GM21576 (cell line): ENCODE measurements at regions not wholly inside any gene's neighbourhood (a gene's known extent, or its start where the extent isn't known, plus 50 kb on each side); places are given as distances from the start of the nearest gene placed in this dataset.
A peak's percentile ranks its signal among the peaks of the same experiment; 100 is the strongest.
"Not testable (repeated sequence)": the region's sequence is repeated elsewhere in the genome, so short reads cannot be mapped to it uniquely, and the experiment has no call there.

ENCODE experiments used
- ATAC-seq: cut with Tn5 transposase; IDR thresholded peaks from one replicate; pipeline ENCODE4 v1.9.1; 2021; ENCODE audit warnings: mild to moderate bottlenecking, moderate library complexity; ENCODE audit not compliant: unreplicated experiment

DNA sequence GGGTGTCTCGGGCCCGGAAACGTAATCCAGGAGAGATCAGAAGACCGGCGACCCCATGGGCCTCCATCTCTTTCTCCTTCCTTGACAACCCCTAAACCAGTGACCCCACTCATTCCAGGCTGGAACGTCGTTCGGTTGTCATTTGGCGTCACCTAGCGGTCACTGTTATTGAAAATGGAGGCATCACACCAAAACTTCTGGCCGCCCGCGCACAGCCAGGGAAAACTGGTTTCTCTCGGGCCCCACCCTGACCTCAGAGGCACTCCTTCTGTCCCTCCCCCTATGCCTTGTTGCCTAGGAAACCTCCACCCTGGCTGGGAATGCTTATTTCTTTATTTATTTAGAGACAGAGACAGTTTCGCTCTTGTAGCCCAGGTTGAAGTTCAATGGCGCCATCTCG lies 2327.3 kb upstream of the TPTE start:
- ATAC-seq, result peak; percentile 46

DNA sequence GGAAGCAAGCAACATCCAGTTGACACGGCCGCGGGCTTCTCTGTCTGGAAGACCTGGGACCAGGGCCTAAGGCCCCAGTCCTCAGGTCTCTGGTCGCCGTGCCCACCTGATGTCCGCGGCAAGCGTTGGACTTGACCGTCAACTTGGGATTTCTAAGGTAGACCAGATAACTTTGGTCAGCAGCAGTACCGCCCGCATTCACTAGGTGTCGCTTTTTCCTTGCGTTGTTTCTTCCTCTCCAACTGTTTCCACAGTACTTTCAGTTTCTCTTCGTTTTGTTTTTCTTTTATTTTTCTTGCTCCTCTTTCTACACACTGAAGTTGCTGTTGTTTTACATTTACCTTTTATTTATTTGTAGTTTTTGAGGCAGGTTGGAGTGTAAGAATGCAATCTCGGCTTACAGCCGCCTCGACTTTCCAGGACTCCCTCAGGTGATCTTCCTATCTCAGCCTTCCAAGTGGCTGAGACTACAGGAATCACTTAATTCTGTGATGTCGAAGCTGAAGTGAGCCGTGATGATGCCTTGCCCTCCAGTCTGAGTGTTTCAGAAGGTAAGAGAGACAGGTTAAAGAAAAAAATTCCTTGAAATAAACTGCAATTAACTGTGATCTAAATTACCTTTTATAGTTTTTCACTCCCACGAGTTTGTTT lies 2323.9 kb upstream of the TPTE start:
- peak; percentile 54 for ATAC-seq

DNA sequence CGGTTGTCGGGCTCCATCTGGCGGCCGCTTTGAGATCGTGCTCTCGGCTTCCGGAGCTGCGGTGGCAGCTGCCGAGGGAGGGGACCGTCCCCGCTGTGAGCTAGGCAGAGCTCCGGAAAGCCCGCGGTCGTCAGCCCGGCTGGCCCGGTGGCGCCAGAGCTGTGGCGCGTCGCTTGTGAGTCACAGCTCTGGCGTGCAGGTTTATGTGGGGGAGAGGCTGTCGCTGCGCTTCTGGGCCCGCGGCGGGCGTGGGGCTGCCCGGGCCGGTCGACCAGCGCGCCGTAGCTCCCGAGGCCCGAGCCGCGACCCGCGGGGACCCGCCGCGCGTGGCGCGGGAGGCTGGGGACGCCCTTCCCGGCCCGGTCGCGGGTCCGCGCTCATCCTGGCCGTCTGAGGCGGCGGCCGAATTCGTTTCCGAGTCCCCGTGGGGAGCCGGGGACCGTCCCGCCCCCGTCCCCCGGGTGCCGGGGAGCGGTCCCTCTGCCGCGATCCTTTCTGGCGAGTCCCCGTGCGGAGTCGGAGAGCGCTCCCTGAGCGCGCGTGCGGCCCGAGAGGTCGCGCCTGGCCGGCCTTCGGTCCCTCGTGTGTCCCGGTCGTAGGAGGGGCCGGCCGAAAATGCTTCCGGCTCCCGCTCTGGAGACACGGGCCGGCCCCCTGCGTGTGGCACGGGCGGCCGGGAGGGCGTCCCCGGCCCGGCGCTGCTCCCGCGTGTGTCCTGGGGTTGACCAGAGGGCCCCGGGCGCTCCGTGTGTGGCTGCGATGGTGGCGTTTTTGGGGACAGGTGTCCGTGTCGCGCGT lies 2316.1 kb upstream of the TPTE start:
- not testable (repeated sequence) for ATAC-seq

DNA sequence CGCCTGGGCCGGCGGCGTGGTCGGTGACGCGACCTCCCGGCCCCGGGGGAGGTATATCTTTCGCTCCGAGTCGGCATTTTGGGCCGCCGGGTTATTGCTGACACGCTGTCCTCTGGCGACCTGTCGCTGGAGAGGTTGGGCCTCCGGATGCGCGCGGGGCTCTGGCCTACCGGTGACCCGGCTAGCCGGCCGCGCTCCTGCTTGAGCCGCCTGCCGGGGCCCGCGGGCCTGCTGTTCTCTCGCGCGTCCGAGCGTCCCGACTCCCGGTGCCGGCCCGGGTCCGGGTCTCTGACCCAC lies 2315.5 kb upstream of the TPTE start:
- not testable (repeated sequence) for ATAC-seq

DNA sequence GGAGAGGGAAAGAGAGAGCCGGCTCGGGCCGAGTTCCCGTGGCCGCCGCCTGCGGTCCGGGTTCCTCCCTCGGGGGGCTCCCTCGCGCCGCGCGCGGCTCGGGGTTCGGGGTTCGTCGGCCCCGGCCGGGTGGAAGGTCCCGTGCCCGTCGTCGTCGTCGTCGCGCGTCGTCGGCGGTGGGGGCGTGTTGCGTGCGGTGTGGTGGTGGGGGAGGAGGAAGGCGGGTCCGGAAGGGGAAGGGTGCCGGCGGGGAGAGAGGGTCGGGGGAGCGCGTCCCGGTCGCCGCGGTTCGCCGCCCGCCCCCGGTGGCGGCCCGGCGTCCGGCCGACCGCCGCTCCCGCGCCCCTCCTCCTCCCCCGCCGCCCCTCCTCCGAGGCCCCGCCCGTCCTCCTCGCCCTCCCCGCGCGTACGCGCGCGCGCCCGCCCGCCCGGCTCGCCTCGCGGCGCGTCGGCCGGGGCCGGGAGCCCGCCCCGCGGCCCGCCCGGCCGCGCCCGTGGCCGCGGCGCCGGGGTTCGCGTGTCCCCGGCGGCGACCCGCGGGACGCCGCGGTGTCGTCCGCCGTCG lies 2308.3 kb upstream of the TPTE start:
- not testable (repeated sequence) for ATAC-seq

DNA sequence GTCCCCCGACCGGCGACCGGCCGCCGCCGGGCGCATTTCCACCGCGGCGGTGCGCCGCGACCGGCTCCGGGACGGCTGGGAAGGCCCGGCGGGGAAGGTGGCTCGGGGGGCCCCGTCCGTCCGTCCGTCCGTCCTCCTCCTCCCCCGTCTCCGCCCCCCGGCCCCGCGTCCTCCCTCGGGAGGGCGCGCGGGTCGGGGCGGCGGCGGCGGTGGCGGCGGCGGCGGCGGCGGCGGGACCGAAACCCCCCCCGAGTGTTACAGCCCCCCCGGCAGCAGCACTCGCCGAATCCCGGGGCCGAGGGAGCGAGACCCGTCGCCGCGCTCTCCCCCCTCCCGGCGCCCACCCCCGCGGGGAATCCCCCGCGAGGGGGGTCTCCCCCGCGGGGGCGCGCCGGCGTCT lies 2306.8 kb upstream of the TPTE start:
- not testable (repeated sequence) for ATAC-seq

DNA sequence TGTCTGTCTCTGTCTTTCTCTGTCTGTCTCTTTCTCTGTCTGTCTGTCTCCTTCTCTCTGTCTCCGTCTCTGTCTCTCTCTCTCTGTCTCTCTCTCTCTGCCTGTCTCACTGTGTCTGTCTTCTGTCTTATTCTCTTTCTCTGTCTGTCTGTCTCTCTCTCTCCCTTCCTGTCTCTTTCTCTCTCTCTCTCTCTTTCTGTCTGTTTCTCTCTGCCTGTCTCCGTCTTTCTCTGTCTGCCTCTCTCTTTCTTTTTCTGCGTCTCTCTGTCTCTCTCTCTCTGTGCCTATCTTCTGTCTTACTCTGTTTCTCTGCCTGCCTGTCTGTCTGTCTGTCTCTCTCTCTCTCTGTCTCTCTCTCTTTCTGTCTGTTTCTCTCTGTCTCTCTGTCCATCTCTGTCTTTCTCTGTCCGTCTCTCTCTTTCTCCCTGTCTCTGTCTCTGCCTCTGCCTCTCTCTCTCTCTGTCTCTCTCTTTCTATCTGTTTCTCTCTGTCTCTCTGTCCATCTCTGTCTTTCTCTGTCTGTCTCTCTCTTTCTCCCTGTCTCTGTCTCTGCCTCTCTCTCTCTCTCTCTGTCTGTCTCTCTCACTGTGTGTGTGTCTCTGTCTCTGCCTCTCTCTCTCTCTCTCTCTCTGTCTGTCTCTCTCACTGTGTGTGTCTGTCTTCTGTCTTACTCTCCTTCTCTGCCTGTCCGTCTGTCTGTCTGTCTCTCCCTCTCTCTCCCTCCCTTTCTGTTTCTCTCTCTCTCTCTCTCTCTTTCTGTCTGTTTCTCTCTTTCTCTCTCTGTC lies 2291.8 kb upstream of the TPTE start:
- not testable (repeated sequence) for ATAC-seq

DNA sequence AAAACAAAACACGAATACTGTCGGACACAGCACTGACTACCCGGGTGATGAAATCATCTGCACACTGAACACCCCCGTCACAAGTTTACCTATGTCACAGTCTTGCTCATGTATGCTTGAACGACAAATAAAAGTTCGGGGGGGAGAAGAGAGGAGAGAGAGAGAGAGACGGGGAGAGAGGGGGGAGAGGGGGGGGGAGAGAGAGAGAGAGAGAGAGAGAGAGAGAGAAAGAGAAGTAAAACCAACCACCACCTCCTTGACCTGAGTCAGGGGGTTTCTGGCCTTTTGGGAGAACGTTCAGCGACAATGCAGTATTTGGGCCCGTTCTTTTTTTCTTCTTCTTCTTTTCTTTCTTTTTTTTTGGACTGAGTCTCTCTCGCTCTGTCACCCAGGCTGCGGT lies 2290.1 kb upstream of the TPTE start:
- not testable (repeated sequence) for ATAC-seq

DNA sequence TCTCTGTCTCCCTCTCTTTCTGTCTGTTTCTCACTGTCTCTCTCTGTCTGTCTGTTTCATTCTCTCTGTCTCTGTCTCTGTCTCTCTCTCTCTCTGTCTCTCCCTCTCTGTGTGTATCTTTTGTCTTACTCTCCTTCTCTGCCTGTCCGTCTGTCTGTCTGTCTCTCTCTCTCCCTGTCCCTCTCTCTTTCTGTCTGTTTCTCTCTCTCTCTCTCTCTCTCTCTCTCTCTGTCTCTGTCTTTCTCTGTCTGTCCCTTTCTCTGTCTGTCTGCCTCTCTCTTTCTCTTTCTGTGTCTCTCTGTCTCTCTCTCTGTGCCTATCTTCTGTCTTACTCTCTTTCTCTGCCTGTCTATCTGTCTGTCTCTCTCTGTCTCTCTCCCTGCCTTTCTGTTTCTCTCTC lies 2288.4 kb upstream of the TPTE start:
- not testable (repeated sequence) for ATAC-seq

DNA sequence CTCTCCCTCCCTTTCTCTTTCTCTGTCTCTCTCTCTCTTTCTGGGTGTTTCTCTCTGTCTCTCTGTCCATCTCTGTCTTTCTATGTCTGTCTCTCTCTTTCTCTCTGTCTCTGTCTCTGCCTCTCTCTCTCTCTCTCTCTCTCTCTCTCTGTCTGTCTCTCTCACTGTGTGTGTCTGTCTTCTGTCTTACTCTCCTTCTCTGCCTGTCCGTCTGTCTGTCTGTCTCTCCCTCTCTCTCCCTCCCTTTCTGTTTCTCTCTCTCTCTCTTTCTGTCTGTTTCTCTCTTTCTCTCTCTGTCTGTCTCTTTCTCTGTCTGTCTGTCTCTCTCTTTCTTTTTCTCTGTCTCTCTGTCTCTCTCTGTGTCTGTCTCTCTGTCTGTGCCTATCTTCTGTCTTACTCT lies 2287.3 kb upstream of the TPTE start:
- ATAC-seq, result not testable (repeated sequence)

DNA sequence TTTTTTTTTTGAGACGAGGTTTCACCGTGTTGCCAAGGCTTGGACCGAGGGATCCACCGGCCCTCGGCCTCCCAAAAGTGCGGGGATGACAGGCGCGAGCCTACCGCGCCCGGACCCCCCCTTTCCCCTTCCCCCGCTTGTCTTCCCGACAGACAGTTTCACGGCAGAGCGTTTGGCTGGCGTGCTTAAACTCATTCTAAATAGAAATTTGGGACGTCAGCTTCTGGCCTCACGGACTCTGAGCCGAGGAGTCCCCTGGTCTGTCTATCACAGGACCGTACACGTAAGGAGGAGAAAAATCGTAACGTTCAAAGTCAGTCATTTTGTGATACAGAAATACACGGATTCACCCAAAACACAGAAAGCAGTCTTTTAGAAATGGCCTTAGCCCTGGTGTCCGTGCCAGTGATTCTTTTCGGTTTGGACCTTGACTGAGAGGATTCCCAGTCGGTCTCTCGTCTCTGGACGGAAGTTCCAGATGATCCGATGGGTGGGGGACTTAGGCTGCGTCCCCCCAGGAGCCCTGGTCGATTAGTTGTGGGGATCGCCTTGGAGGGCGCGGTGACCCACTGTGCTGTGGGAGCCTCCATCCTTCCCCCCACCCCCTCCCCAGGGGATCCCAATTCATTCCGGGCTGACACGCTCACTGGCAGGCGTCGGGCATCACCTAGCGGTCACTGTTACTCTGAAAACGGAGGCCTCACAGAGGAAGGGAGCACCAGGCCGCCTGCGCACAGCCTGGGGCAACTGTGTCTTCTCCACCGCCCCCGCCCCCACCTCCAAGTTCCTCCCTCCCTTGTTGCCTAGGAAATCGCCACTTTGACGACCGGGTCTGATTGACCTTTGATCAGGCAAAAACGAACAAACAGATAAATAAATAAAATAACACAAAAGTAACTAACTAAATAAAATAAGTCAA lies 2276.4 kb upstream of the TPTE start:
- peak; percentile 37 for ATAC-seq

DNA sequence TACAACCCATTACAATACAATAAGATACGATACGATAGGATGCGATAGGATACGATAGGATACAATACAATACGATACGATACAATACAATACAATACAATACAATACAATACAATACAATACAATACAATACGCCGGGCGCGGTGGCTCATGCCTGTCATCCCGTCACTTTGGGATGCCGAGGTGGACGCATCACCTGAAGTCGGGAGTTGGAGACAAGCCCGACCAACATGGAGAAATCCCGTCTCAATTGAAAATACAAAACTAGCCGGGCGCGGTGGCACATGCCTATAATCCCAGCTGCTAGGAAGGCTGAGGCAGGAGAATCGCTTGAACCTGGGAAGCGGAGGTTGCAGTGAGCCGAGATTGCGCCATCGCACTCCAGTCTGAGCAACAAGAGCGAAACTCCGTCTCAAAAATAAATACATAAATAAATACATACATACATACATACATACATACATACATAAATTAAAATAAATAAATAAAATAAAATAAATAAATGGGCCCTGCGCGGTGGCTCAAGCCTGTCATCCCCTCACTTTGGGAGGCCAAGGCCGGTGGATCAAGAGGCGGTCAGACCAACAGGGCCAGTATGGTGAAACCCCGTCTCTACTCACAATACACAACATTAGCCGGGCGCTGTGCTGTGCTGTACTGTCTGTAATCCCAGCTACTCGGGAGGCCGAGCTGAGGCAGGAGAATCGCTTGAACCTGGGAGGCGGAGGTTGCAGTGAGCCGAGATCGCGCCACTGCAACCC lies 2275.6 kb upstream of the TPTE start:
- peak; percentile 74 for ATAC-seq

DNA sequence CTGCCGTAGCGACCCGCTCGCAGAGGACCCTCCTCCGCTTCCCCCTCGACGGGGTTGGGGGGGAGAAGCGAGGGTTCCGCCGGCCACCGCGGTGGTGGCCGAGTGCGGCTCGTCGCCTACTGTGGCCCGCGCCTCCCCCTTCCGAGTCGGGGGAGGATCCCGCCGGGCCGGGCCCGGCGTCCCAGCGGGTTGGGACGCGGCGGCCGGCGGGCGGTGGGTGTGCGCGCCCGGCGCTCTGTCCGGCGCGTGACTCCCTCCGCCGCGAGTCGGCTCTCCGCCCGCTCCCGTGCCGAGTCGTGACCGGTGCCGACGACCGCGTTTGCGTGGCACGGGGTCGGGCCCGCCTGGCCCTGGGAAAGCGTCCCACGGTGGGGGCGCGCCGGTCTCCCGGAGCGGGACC lies 2269.7 kb upstream of the TPTE start:
- ATAC-seq, result not testable (repeated sequence)

DNA sequence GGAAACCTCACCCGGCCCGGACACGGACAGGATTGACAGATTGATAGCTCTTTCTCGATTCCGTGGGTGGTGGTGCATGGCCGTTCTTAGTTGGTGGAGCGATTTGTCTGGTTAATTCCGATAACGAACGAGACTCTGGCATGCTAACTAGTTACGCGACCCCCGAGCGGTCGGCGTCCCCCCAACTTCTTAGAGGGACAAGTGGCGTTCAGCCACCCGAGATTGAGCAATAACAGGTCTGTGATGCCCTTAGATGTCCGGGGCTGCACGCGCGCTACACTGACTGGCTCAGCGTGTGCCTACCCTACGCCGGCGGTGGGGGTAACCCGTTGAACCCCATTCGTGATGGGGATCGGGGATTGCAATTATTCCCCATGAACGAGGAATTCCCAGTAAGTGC lies 2266.3 kb upstream of the TPTE start:
- ATAC-seq, result not testable (repeated sequence)

DNA sequence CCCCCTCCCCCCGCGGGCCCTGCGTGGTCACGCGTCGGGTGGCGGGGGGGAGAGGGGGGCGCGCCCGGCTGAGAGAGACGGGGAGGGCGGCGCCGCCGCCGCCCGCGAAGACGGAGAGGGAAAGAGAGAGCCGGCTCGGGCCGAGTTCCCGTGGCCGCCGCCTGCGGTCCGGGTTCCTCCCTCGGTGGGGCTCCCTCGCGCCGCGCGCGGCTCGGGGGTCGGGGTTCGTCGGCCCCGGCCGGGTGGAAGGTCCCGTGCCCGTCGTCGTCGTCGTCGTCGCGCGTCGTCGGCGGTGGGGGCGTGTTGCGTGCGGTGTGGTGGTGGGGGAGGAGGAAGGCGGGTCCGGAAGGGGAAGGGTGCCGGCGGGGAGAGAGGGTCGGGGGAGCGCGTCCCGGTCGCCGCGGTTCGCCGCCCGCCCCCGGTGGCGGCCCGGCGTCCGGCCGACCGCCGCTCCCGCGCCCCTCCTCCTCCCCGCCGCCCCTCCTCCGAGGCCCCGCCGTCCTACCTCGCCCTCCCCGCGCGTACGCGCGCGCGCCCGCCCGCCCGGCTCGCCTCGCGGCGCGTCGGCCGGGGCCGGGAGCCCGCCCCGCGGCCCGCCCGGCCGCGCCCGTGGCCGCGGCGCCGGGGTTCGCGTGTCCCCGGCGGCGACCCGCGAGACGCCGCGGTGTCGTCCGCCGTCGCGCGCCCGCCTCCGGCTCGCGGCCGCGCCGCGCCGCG lies 2264.1 kb upstream of the TPTE start:
- not testable (repeated sequence) for ATAC-seq

DNA sequence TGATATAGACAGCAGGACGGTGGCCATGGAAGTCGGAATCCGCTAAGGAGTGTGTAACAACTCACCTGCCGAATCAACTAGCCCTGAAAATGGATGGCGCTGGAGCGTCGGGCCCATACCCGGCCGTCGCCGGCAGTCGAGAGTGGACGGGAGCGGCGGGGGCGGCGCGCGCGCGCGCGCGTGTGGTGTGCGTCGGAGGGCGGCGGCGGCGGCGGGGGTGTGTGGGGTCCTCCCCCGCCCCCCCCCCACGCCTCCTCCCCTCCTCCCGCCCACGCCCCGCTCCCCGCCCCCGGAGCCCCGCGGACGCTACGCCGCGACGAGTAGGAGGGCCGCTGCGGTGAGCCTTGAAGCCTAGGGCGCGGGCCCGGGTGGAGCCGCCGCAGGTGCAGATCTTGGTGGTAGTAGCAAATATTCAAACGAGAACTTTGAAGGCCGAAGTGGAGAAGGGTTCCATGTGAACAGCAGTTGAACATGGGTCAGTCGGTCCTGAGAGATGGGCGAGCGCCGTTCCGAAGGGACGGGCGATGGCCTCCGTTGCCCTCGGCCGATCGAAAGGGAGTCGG lies 2261.2 kb upstream of the TPTE start:
- not testable (repeated sequence) for ATAC-seq
